Kasumi-1 (cell line): ENCODE measurements at regions not wholly inside any gene's neighbourhood (a gene's known extent, or its start where the extent isn't known, plus 50 kb on each side); places are given as distances from the start of the nearest gene placed in this dataset.

ENCODE experiments used
- DNase-seq, 2 experiments: peaks; one replicate each; lab custom pipeline; 2025; lab: John Stamatoyannopoulos, UW

- DNase-seq: no peak
These were observed 495.8 kb downstream of the PDCD6IP start for GRCh38 chr3:34294240-34294639.

GRCh38 chr3:34296796-34297195 lies 498.4 kb downstream of the PDCD6IP start:
- DNase-seq: no peak

- DNase-seq: no peak
These were observed 500.2 kb downstream of the PDCD6IP start for GRCh38 chr3:34298653-34299052.

- no peak for DNase-seq
These were observed 502.2 kb downstream of the PDCD6IP start for GRCh38 chr3:34300621-34301020.

- no peak for DNase-seq
These were observed 502.9 kb downstream of the PDCD6IP start for GRCh38 chr3:34301313-34301712.

- no peak for DNase-seq
These were observed 506.8 kb downstream of the PDCD6IP start for GRCh38 chr3:34305266-34305665.

- DNase-seq: no peak
These were observed 514.3 kb downstream of the PDCD6IP start for GRCh38 chr3:34312684-34313083.

- DNase-seq: no peak
These were observed 521.5 kb downstream of the PDCD6IP start for GRCh38 chr3:34319881-34320280.

GRCh38 chr3:34323517-34323916 lies 525.1 kb downstream of the PDCD6IP start:
- DNase-seq: no peak

GRCh38 chr3:34346656-34347055 lies 548.2 kb downstream of the PDCD6IP start:
- no peak for DNase-seq

GRCh38 chr3:34351882-34352777 lies 553.7 kb downstream of the PDCD6IP start:
- DNase-seq: peak; percentile 23 to 32

GRCh38 chr3:34352778-34353331 lies 554.4 kb downstream of the PDCD6IP start:
- no peak for DNase-seq

GRCh38 chr3:34357461-34357860 lies 559.0 kb downstream of the PDCD6IP start:
- DNase-seq: no peak

- DNase-seq: no peak
These were observed 560.6 kb downstream of the PDCD6IP start for GRCh38 chr3:34359064-34359463.

GRCh38 chr3:34360713-34361112 lies 562.3 kb downstream of the PDCD6IP start:
- DNase-seq: no peak

GRCh38 chr3:34361921-34362320 lies 563.5 kb downstream of the PDCD6IP start:
- peak; percentile 63 to 75 for DNase-seq

- no peak for DNase-seq
These were observed 564.5 kb downstream of the PDCD6IP start for GRCh38 chr3:34362910-34363309.

GRCh38 chr3:34363881-34364280 lies 565.5 kb downstream of the PDCD6IP start:
- DNase-seq: no peak

- DNase-seq: peak; percentile 25 to 26
These were observed 565.9 kb downstream of the PDCD6IP start for GRCh38 chr3:34364335-34364734.

GRCh38 chr3:34365231-34365630 lies 566.8 kb downstream of the PDCD6IP start:
- no peak for DNase-seq

GRCh38 chr3:34365771-34366170 lies 567.3 kb downstream of the PDCD6IP start:
- DNase-seq: no peak

GRCh38 chr3:34367521-34367920 lies 569.1 kb downstream of the PDCD6IP start:
- DNase-seq: no peak

- peak in 1 of 2 experiments; percentile 2 for DNase-seq
These were observed 576.1 kb downstream of the PDCD6IP start for GRCh38 chr3:34374521-34374920.

GRCh38 chr3:34376691-34377090 lies 578.3 kb downstream of the PDCD6IP start:
- DNase-seq: no peak
